ENCODE measurements at regions not wholly inside any gene's neighbourhood (a gene's known extent, or its start where the extent isn't known, plus 50 kb on each side); places are given as distances from the start of the nearest gene placed in this dataset.

- in situ Hi-C loops (cut with MboI) = no loop called here
- Histone ChIP-seq H3K4me3 (no peak overlapping the region), H3K4me1 (replicated peaks in 1 of 2; ENCODE audit: control insufficient read depth in 2 of 2, insufficient read depth in 2 of 2, low read length in 2 of 2) (no peaks in the 10 kb centered on the region), H3K27ac (ENCODE audit: extremely low read depth, low read depth, low read length) (no peak overlapping the region), H4K20me1 (replicated peaks; ENCODE audit: control insufficient read depth, insufficient read depth, low read length) (no peaks in the 10 kb centered on the region), H3K9ac (ENCODE audit: insufficient read depth in 1 of 2, low read depth in 2 of 2, low read length in 2 of 2) (no peak overlapping the region), H2AFZ (ENCODE audit: low read depth, low read length) (no peak overlapping the region), H3K9me3 (replicated peaks; ENCODE audit: control insufficient read depth, insufficient read depth, low read depth, low read length) (no peaks in the 10 kb centered on the region), H3K27me3 (ENCODE audit: control insufficient read depth in 2 of 2, insufficient read depth in 2 of 2, low read length in 2 of 2) (no peaks in the 10 kb centered on the region), H3K79me2 (ENCODE audit: control insufficient read depth, insufficient read depth, low read length) (no peaks in the 10 kb centered on the region), H3K4me2 (ENCODE audit: insufficient read depth, low read length) (no peak overlapping the region), H3K9me1 (ENCODE audit: control insufficient read depth, insufficient read depth, low read length) (no peaks in the 10 kb centered on the region), H3K36me3 (ENCODE audit: control insufficient read depth, insufficient read depth, low read length) (no peaks in the 10 kb centered on the region)
- intact Hi-C loops (cut with micrococcal nuclease) = no loop called here
- FAIRE-seq (no peak), DNase-seq (ENCODE audit: extremely low read depth in 1 of 4, low spot score in 3 of 4) (no peak), ATAC-seq (no peak)
- ChIA-PET POLR2A (no interaction called here), CTCF (ENCODE audit: low intra/inter-chr PET ratio) (no interaction called here)
- BruUV-seq (replicated peaks) = no TSS peak
- 0% methylated on average over 3 of the region's 3 CpGs for WGBS (ENCODE audit: insufficient coverage, low coverage, missing lambda C conversion rate)
- TF ChIP-seq E4F1 (CRISPR knock-in tag; IDR thresholded peaks at IDR 0.05; ENCODE audit: borderline replicate concordance) = no peak
- no peak for TF ChIP-seq DACH1 (IDR thresholded peaks at IDR 0.05; ENCODE audit: partially characterized antibody)
- TF ChIP-seq FOXP1 (CRISPR knock-in tag; IDR thresholded peaks at IDR 0.05) = no peak
- TF ChIP-seq MXI1 (IDR thresholded peaks at IDR 0.05; ENCODE audit: low read depth, low read length) = no peak
- no peak for TF ChIP-seq ZBTB33 (CRISPR knock-in tag; IDR thresholded peaks at IDR 0.05)
- TF ChIP-seq CEBPB (tag; IDR thresholded peaks at IDR 0.05) = no peak
- TF ChIP-seq HNRNPLL (IDR thresholded peaks at IDR 0.05; ENCODE audit: low read depth, low read length, poor library complexity, severe bottlenecking) = no peak
- no peak for TF ChIP-seq SMARCA5 (IDR thresholded peaks at IDR 0.05)
- no peak for TF ChIP-seq RBM34 (IDR thresholded peaks at IDR 0.05; ENCODE audit: borderline replicate concordance, insufficient read depth, low read length)
- TF ChIP-seq PHF8 (IDR thresholded peaks at IDR 0.05; ENCODE audit: borderline replicate concordance, low read length) = no peak
- no peak for TF ChIP-seq GABPB2 (CRISPR knock-in tag; conservative IDR thresholded peaks at IDR 0.05)
- no peak for TF ChIP-seq ZMIZ1 (IDR thresholded peaks at IDR 0.05; ENCODE audit: low read depth in 2 of 2, low read length in 2 of 2)
- no peak for TF ChIP-seq FUS (optimal IDR thresholded peaks at IDR 0.05; ENCODE audit: low read depth, low read length)
- TF ChIP-seq TFAP4 (CRISPR knock-in tag; IDR thresholded peaks at IDR 0.05; ENCODE audit: borderline replicate concordance) = no peak
- TF ChIP-seq TSC22D4 (tag; IDR thresholded peaks at IDR 0.05) = no peak
- TF ChIP-seq LEF1 (IDR thresholded peaks at IDR 0.05) = no peak
These were observed 136.4 kb upstream of the MDFIC start for GRCh38 chr7:114785496-114785895.
